Spleen (tissue), 7 donors: ENCODE measurements at regions not wholly inside any gene's neighbourhood (a gene's known extent, or its start where the extent isn't known, plus 50 kb on each side); places are given as distances from the start of the nearest gene placed in this dataset.

ENCODE experiments used
- POLR2AphosphoS5 ChIP-seq, 3 donors: sonication (generic); formaldehyde crosslinking; IDR thresholded peaks; one replicate each; pipeline ENCODE4 v1.5.1; 2017; ENCODE audit warnings: antibody characterized with exemption in 3 of 3
- TF ChIP-seq, protein P1 (sequence below), 11 experiments: fragments of 200-600 bp in 7 of 11; fragments of 450-650 bp in 4 of 11; sonication (generic) in 4 of 11; IDR thresholded peaks in 8 of 11; conservative IDR thresholded peaks in 3 of 11; 1 replicate in 7 of 11; 2 replicates in 4 of 11; pipeline versions ENCODE4 v1.4.0 to v1.8.0; 2016 to 2021; ENCODE audit warnings: antibody characterized with exemption in 11 of 11, inconsistent platforms in 4 of 11, mild to moderate bottlenecking in 1 of 11
- donor health status: DM: no; HTN: no; CAD: no; lungs with moderate emphysema.
- donor health status: DM: no; HTN: no; CAD: no.
- donor health status: DM: no; HTN: no; CAD: no.

DNA sequence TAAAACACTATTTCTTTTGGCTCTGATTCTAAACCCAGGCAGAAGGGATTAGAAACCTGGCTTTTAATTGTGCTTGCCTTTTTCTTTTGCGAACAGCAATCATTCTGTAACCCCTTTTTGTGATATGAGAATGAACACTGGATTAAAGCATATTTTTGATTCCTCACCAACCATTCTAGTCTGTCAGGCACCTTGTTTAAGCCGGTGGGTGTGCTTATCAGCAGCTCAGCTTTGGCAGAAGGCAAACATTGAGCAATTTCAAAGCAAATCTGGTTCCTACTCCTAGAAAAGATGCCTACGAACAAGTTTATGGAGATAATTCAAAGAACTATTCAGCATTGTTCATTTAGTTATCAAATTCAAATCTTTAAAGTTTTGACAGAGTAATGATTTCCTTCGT lies 265.1 kb upstream of the FAM241A start:
- no peak for TF ChIP-seq POLR2AphosphoS5 (IDR thresholded peaks at IDR 0.05)
- TF ChIP-seq, protein P1, sequence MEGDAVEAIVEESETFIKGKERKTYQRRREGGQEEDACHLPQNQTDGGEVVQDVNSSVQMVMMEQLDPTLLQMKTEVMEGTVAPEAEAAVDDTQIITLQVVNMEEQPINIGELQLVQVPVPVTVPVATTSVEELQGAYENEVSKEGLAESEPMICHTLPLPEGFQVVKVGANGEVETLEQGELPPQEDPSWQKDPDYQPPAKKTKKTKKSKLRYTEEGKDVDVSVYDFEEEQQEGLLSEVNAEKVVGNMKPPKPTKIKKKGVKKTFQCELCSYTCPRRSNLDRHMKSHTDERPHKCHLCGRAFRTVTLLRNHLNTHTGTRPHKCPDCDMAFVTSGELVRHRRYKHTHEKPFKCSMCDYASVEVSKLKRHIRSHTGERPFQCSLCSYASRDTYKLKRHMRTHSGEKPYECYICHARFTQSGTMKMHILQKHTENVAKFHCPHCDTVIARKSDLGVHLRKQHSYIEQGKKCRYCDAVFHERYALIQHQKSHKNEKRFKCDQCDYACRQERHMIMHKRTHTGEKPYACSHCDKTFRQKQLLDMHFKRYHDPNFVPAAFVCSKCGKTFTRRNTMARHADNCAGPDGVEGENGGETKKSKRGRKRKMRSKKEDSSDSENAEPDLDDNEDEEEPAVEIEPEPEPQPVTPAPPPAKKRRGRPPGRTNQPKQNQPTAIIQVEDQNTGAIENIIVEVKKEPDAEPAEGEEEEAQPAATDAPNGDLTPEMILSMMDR (IDR thresholded peaks at IDR 0.05 in 8 of 11, conservative IDR thresholded peaks at IDR 0.05 in 3 of 11): no peak
